HCT116 (cell line): ENCODE measurements at regions not wholly inside any gene's neighbourhood (a gene's known extent, or its start where the extent isn't known, plus 50 kb on each side); places are given as distances from the start of the nearest gene placed in this dataset.
"Not testable (repeated sequence)": the region's sequence is repeated elsewhere in the genome, so short reads cannot be mapped to it uniquely, and the experiment has no call there.

Source experiments
- EZH2 ChIP-seq: fragments of 200-600 bp; sonication (generic); IDR thresholded peaks from 2 replicates; pipeline ENCODE4 v1.6.1; 2017; ENCODE audit warnings: antibody characterized with exemption, mixed run types
- POLR2AphosphoS5 ChIP-seq: IDR thresholded peaks from 2 replicates; pipeline ENCODE4 v1.6.1; 2011; ENCODE audit warnings: mild to moderate bottlenecking, low read depth, low read length, moderate library complexity
- RAD21 ChIP-seq: IDR thresholded peaks from 2 replicates; pipeline ENCODE4 v1.6.1; 2012; ENCODE audit warnings: low read depth, mild to moderate bottlenecking
- YY1 ChIP-seq: IDR thresholded peaks from 2 replicates; pipeline ENCODE4 v1.6.1; 2011; ENCODE audit warnings: low read length, low read depth, moderate library complexity, mild to moderate bottlenecking; ENCODE audit not compliant: insufficient replicate concordance; ENCODE audit errors: extremely low read depth
- TF ChIP-seq, protein P1 (sequence below), 3 experiments: fragments of 200-600 bp in 1 of 3; sonication (generic) in 1 of 3; IDR thresholded peaks in 2 of 3; conservative IDR thresholded peaks in 1 of 3; 2 replicates each; pipeline ENCODE4 v1.5.1; 2012 to 2017; ENCODE audit warnings: low read depth in 2 of 3, low read length in 2 of 3, antibody characterized with exemption in 1 of 3, borderline replicate concordance in 1 of 3, control low read depth in 1 of 3, mild to moderate bottlenecking in 1 of 3, mixed read lengths in 1 of 3, mixed run types in 1 of 3, moderate library complexity in 1 of 3; ENCODE audit not compliant: insufficient read depth in 1 of 3
- TF ChIP-seq, protein P2 (sequence below): IDR thresholded peaks from 2 replicates; pipeline ENCODE4 v1.6.1; 2012

DNA sequence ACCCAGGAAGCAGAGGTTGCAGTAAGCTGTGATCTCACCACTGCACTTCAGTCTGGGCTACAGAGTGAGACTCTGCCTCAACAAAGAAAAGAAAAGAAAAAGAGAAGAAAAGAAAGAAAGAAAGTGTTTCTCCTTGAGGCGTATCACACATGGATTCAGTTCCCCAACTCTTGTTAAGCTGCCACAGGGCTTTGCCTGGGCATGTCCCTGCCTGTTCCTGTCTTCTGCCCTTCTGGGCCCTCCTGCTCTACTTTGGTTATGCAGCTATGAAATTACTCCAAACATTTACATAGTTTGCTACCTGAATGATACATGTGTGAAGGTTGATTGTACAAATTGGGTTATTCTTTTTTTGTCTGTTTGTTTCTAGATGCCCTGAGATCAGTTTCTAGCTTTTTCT lies 175.3 kb upstream of the FAM240B start:
- TF ChIP-seq, protein P1, sequence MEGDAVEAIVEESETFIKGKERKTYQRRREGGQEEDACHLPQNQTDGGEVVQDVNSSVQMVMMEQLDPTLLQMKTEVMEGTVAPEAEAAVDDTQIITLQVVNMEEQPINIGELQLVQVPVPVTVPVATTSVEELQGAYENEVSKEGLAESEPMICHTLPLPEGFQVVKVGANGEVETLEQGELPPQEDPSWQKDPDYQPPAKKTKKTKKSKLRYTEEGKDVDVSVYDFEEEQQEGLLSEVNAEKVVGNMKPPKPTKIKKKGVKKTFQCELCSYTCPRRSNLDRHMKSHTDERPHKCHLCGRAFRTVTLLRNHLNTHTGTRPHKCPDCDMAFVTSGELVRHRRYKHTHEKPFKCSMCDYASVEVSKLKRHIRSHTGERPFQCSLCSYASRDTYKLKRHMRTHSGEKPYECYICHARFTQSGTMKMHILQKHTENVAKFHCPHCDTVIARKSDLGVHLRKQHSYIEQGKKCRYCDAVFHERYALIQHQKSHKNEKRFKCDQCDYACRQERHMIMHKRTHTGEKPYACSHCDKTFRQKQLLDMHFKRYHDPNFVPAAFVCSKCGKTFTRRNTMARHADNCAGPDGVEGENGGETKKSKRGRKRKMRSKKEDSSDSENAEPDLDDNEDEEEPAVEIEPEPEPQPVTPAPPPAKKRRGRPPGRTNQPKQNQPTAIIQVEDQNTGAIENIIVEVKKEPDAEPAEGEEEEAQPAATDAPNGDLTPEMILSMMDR (IDR thresholded peaks at IDR 0.05 in 2 of 3, conservative IDR thresholded peaks at IDR 0.05 in 1 of 3; ENCODE audit: borderline replicate concordance in 1 of 3, insufficient read depth in 1 of 3, low read depth in 2 of 3, low read length in 2 of 3) = not testable (repeated sequence)
- not testable (repeated sequence) for TF ChIP-seq YY1, POLR2AphosphoS5, EZH2, RAD21
- TF ChIP-seq, protein P2, sequence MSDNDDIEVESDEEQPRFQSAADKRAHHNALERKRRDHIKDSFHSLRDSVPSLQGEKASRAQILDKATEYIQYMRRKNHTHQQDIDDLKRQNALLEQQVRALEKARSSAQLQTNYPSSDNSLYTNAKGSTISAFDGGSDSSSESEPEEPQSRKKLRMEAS = not testable (repeated sequence)
